Skeletal muscle tissue (tissue), 3 donors: ENCODE measurements at regions not wholly inside any gene's neighbourhood (a gene's known extent, or its start where the extent isn't known, plus 50 kb on each side); places are given as distances from the start of the nearest gene placed in this dataset.
"Not testable (repeated sequence)": the region's sequence is repeated elsewhere in the genome, so short reads cannot be mapped to it uniquely, and the experiment has no call there.

Experiments used
- H3K27ac ChIP-seq: one replicate; pipeline ENCODE4 v1.7.0; 2013; ENCODE audit warnings: mild to moderate bottlenecking, low read depth, low read length, inconsistent platforms
- H3K27me3 ChIP-seq, 3 donors: one replicate each; pipeline ENCODE4 v1.7.0; 2013; ENCODE audit warnings: low read length in 3 of 3; ENCODE audit not compliant: control insufficient read depth in 3 of 3, insufficient read depth in 3 of 3
- H3K36me3 ChIP-seq, 3 donors: one replicate each; pipeline ENCODE4 v1.7.0; 2013; ENCODE audit warnings: low read length in 3 of 3; ENCODE audit not compliant: control insufficient read depth in 3 of 3, insufficient read depth in 3 of 3
- H3K4me1 ChIP-seq, 3 donors: one replicate each; pipeline ENCODE4 v1.7.0; 2013; ENCODE audit warnings: low read length in 3 of 3, mild to moderate bottlenecking in 3 of 3; ENCODE audit not compliant: control insufficient read depth in 3 of 3, insufficient read depth in 3 of 3
- H3K4me3 ChIP-seq, 3 donors: one replicate each; pipeline ENCODE4 v1.7.0; 2013; ENCODE audit warnings: low read length in 3 of 3
- H3K9ac ChIP-seq, 3 donors: one replicate each; pipeline ENCODE4 v1.7.0; 2013; ENCODE audit warnings: low read length in 3 of 3, mild to moderate bottlenecking in 3 of 3, moderate library complexity in 2 of 3, low read depth in 1 of 3
- H3K9me3 ChIP-seq, 3 donors: one replicate each; pipeline ENCODE4 v1.7.0; 2013; ENCODE audit warnings: low read length in 3 of 3; ENCODE audit not compliant: control insufficient read depth in 3 of 3
- donor health status: Osteomylitis.

DNA sequence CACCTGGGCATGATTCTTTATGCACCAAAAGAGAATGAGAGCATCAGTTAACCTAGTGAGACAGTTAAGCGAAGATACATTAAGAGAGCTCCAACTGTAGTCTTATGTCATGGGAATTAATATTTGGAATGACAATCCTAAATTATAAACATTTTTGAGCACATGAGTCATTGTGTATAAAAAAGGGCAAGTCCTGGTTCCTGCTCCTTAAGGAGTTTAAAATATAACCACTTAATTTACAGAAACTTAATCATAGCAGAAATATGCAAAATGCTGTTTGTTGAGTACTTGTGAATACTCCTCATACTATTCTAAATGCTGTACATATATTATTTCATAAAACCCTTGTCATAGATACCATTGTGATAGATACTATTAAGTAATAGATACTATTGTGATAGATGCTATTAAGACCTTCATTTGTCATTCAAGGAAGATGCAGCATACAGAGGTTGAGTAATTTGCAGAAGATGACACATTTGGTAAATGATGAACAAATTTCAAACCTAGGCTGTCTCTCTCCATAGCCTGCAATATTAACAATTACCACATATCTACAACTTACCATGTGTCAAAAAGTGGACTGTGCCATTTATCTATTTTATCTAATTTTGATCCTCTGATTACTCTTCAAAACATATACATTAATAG, 301.0 kb downstream of the TBC1D4 start:
- Histone ChIP-seq H3K4me3 (no peak overlapping the region), H3K9ac (no peak overlapping the region), H3K27me3 (no peaks in the 10 kb centered on the region), H3K27ac (no peak overlapping the region), H3K36me3 (no peaks in the 10 kb centered on the region), H3K9me3 (peaks cover 0 to 5% (median 0%) of the 10 kb centered on the region in 3 donors), H3K4me1 (no peaks in the 10 kb centered on the region)

GRCh38 chr13:75178436-75178835, 303.5 kb downstream of the TBC1D4 start:
- Histone ChIP-seq H3K27me3 (no peaks in the 10 kb centered on the region), H3K4me3 (no peak overlapping the region), H3K9me3 (peaks cover 0 to 5% (median 0%) of the 10 kb centered on the region in 3 donors), H3K4me1 (no peaks in the 10 kb centered on the region), H3K9ac (no peak overlapping the region), H3K27ac (no peak overlapping the region), H3K36me3 (no peaks in the 10 kb centered on the region)

GRCh38 chr13:75175575-75175974, 306.4 kb downstream of the TBC1D4 start:
- Histone ChIP-seq H3K27me3 (no peaks in the 10 kb centered on the region), H3K9ac (no peak overlapping the region), H3K9me3 (peaks cover 0 to 5% (median 0%) of the 10 kb centered on the region in 3 donors), H3K36me3 (no peaks in the 10 kb centered on the region), H3K4me1 (no peaks in the 10 kb centered on the region), H3K4me3 (no peak overlapping the region), H3K27ac (no peak overlapping the region)

- not testable (repeated sequence) for H3K36me3 ChIP-seq, H3K9ac ChIP-seq, H3K4me1 ChIP-seq, H3K9me3 ChIP-seq, H3K27ac ChIP-seq, H3K4me3 ChIP-seq, H3K27me3 ChIP-seq
Observed at GRCh38 chr13:75175097-75175496, 306.9 kb downstream of the TBC1D4 start.

GRCh38 chr13:75174481-75174880, 307.5 kb downstream of the TBC1D4 start:
- no peak overlapping the region for H3K4me3 ChIP-seq
- H3K27ac ChIP-seq, result no peak overlapping the region
- no peaks in the 10 kb centered on the region for H3K36me3 ChIP-seq
- H3K9me3 ChIP-seq, result peaks cover 0 to 5% (median 0%) of the 10 kb centered on the region in 3 donors
- no peaks in the 10 kb centered on the region for H3K27me3 ChIP-seq
- H3K4me1 ChIP-seq, result no peaks in the 10 kb centered on the region
- H3K9ac ChIP-seq, result no peak overlapping the region

DNA sequence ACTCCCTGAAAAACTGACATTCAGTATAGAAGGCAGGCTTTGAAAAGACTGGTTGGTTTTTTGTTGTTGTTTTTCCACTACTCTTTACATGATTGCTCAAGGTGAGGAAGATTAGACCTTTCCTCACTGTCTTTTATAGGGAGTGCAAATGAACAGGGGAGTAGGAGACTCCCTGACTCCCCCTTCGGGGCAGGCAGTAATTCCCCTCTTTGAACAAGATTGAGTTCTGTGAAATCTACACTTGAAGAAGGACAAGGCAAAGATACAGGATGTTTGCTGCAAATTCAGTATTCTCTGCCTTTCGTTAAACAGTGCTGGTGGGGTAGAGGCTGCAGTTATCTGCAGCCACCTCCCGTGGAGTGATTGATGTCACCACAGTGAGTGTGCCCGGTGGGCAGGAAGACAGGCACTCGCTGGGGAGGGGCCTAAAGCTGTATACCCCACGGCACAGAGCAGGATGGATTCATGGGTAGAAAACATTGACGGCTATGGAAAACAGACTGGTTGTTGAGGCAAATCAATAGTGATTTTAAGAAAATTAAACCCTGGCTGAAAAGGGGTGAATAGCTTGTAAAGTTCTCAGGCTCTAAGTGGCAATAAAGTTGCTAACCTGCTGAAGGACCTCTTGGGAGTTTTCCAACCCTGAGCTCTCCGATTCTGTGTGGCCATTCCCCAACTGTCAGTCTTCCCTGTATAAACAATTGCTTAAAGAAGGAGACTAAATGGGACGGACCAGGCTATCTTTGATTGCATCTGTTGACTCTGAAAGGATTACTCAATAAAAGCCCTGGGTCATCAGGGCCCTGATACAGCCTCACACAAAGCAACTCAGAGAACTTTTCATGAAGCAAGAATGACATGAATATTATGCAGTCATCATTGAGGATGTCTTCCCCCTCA, 308.3 kb downstream of the TBC1D4 start:
- H3K4me1 ChIP-seq, result no peaks in the 10 kb centered on the region
- no peak overlapping the region for H3K4me3 ChIP-seq
- H3K27me3 ChIP-seq, result no peaks in the 10 kb centered on the region
- H3K9me3 ChIP-seq, result peaks cover 0 to 5% (median 0%) of the 10 kb centered on the region in 3 donors
- H3K9ac ChIP-seq, result no peak overlapping the region
- H3K27ac ChIP-seq, result no peak overlapping the region
- H3K36me3 ChIP-seq, result no peaks in the 10 kb centered on the region

DNA sequence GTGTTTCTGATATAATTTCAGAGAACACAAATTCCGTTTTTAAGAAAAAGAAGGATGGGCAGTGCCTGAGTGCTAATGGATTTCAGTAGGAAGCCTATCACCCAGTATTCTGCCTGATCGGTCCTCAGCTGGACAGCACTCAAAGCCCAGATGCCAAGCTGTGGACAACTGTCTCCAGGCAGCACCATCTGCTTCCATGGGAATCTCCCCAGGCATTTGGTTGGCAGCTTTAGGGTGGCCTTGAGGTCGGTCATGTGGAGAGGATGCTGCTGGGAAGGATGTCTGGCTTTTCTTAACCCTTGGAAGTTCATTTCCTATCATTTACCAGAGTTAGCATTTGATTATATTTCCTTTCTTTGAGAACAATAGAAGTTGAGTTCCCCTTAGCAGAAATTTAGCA, 311.7 kb downstream of the TBC1D4 start:
- Histone ChIP-seq H3K4me1 (no peaks in the 10 kb centered on the region), H3K4me3 (no peak overlapping the region), H3K9ac (no peak overlapping the region), H3K9me3 (no peaks in the 10 kb centered on the region), H3K27me3 (no peaks in the 10 kb centered on the region), H3K36me3 (no peaks in the 10 kb centered on the region), H3K27ac (no peak overlapping the region)

DNA sequence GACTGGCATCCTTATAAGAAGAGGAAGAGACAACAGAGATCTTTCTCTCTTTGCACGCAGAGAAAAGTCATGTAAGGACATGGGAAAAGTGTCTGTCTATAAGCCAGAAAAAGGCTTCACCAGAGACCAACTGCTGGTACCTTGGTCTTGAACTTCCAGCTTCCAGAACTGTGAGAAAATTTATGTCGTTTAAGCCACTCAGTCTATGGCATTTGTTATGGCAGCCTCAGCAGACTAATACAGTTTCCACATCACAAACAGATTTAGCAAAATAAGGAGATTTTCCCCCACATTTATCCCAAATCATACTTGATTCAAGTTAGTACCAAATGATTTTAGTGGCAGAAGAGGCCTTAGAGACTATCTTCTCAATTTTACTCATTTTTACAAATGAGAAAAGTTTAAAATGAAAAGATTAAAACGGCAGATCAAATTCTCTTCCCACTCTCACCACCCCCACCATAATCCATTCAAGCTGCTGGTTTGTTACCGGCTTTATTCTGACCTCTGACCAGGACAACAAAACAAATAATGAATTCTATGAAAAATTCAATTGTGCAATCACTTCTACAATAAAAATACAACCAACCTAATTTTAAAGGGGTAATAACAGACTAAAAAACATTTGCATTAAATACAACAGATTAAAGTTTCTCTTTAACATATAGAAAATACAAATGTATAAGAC, 316.3 kb downstream of the TBC1D4 start:
- Histone ChIP-seq H3K4me1 (no peaks in the 10 kb centered on the region), H3K27me3 (no peaks in the 10 kb centered on the region), H3K36me3 (no peaks in the 10 kb centered on the region), H3K27ac (no peak overlapping the region), H3K9ac (no peak overlapping the region), H3K4me3 (no peak overlapping the region), H3K9me3 (no peaks in the 10 kb centered on the region)

GRCh38 chr13:75161804-75162203, 320.2 kb downstream of the TBC1D4 start:
- Histone ChIP-seq H3K9me3 (peaks cover 0 to 2% (median 0%) of the 10 kb centered on the region in 3 donors), H3K4me3 (no peak overlapping the region), H3K27ac (no peak overlapping the region), H3K27me3 (no peaks in the 10 kb centered on the region), H3K9ac (no peak overlapping the region), H3K36me3 (no peaks in the 10 kb centered on the region), H3K4me1 (no peaks in the 10 kb centered on the region)

GRCh38 chr13:75160984-75161383, 321.0 kb downstream of the TBC1D4 start:
- no peak overlapping the region for H3K4me3 ChIP-seq
- H3K4me1 ChIP-seq, result no peaks in the 10 kb centered on the region

More at GRCh38 chr13:75160984-75161383, 321.0 kb downstream of the TBC1D4 start:
- Histone ChIP-seq H3K36me3 (no peaks in the 10 kb centered on the region), H3K9ac (no peak overlapping the region), H3K27ac (no peak overlapping the region), H3K27me3 (no peaks in the 10 kb centered on the region), H3K9me3 (peaks cover 0 to 2% (median 0%) of the 10 kb centered on the region in 3 donors)
